ENCODE measurements at regions not wholly inside any gene's neighbourhood (a gene's known extent, or its start where the extent isn't known, plus 50 kb on each side); places are given as distances from the start of the nearest gene placed in this dataset.

DNA sequence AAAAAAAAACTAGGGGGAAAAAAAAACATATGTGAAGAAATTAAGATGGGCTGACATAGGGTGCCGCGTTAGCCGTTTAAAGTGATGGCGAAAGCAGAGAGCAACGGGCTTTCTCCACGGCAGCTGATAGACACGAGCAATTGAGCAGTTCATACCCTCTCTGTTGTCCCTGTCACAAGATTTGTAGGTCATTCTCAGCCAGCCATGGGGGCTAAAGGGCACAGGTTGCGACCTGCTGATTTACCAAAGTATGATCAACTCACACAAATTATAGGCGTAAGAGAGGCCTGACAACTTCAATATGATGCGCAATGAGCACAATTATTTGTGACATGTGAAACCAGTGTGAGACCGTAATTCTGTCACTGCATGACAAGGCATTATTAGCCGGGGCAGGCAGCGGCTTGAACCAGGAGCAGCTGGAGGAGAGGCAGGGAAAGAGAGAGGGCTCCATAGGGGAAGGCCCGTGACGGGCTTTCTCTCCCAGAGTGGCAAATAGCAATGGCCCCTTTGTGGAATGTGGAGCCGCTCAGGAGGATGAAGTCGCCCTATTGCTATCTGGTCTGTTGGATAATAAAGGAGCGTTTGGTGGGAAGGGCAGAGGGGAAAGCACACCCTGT is 195.1 kb upstream of the HABP2 start:
- WGBS (ENCODE audit: insufficient coverage), result 91% methylated on average over 18 of the region's 18 CpGs
- H3K36me3 Mint-ChIP-seq, result no peaks in the 10 kb centered on the region
- intact Hi-C loops (cut with micrococcal nuclease), result no loop called here

DNA sequence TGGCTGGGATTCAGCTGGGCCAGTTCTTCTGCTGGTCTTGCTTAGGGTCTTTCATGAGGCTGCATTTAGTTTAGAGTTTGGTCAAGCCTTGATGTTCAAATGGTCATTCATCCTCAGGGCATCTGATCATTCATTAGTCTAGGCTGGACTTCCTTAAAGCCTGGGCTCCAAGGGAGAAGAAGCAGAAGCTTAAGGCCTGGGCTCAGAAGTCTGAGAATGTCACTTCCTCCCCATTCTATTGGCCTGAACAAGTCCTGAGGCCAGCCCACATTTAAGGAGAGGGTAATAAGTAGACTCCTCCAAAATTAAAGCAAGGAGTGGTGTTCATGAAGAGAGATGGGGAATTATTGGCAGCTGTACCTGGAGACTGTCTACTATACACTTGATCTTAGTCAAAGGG is 193.2 kb upstream of the HABP2 start:
- no peak for ATAC-seq
- no peaks in the 10 kb centered on the region for H3K27me3 ChIP-seq (ENCODE audit: control insufficient read depth, insufficient read depth, low read length)
- peaks cover 6 to 18% of the 10 kb centered on the region in 2 donors for H3K27me3 Mint-ChIP-seq (ENCODE audit: low read depth in 2 of 2)
- H3K27ac ChIP-seq (ENCODE audit: low read length), result no peak overlapping the region
- no peaks in the 10 kb centered on the region for H3K9me3 ChIP-seq (ENCODE audit: control insufficient read depth, insufficient read depth, low read length)
- H3K27ac Mint-ChIP-seq, result no peak overlapping the region
- no peaks in the 10 kb centered on the region for H3K36me3 Mint-ChIP-seq
- no peak overlapping the region for H3K4me3 Mint-ChIP-seq
- no peaks in the 10 kb centered on the region for H3K4me1 ChIP-seq (ENCODE audit: control insufficient read depth, insufficient read depth, low read length)
- DNase-seq, result no peak
- H3K9me3 Mint-ChIP-seq, result no peaks in the 10 kb centered on the region
- intact Hi-C loops (cut with micrococcal nuclease), result no loop called here
- TF ChIP-seq, protein P1, sequence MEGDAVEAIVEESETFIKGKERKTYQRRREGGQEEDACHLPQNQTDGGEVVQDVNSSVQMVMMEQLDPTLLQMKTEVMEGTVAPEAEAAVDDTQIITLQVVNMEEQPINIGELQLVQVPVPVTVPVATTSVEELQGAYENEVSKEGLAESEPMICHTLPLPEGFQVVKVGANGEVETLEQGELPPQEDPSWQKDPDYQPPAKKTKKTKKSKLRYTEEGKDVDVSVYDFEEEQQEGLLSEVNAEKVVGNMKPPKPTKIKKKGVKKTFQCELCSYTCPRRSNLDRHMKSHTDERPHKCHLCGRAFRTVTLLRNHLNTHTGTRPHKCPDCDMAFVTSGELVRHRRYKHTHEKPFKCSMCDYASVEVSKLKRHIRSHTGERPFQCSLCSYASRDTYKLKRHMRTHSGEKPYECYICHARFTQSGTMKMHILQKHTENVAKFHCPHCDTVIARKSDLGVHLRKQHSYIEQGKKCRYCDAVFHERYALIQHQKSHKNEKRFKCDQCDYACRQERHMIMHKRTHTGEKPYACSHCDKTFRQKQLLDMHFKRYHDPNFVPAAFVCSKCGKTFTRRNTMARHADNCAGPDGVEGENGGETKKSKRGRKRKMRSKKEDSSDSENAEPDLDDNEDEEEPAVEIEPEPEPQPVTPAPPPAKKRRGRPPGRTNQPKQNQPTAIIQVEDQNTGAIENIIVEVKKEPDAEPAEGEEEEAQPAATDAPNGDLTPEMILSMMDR (IDR thresholded peaks at IDR 0.05), result no peak
- no peaks in the 10 kb centered on the region for H3K36me3 ChIP-seq (ENCODE audit: control insufficient read depth, insufficient read depth, low read length)
- peaks cover 6 to 7% of the 10 kb centered on the region in 2 donors for H3K4me1 Mint-ChIP-seq
- H3K4me3 ChIP-seq (ENCODE audit: low read length), result no peak overlapping the region

More for the DNA sequence above, 195.1 kb upstream of the HABP2 start:
- H3K9me3 ChIP-seq (ENCODE audit: control insufficient read depth, insufficient read depth, low read length), result no peaks in the 10 kb centered on the region
- Mint-ChIP-seq H3K27me3 (ENCODE audit: low read depth in 2 of 2) (peaks cover 6 to 18% of the 10 kb centered on the region in 2 donors), H3K27ac (no peak overlapping the region), H3K4me3 (no peak overlapping the region), H3K4me1 (peaks cover 6 to 7% of the 10 kb centered on the region in 2 donors), H3K9me3 (no peaks in the 10 kb centered on the region)
- DNase-seq (no peak), ATAC-seq (no peak)
- TF ChIP-seq, protein P1 (IDR thresholded peaks at IDR 0.05), result no peak
- no peaks in the 10 kb centered on the region for H3K36me3 ChIP-seq (ENCODE audit: control insufficient read depth, insufficient read depth, low read length)
- no peak overlapping the region for H3K4me3 ChIP-seq (ENCODE audit: low read length)
- no peaks in the 10 kb centered on the region for H3K27me3 ChIP-seq (ENCODE audit: control insufficient read depth, insufficient read depth, low read length)
- H3K27ac ChIP-seq (ENCODE audit: low read length), result no peak overlapping the region
- no peaks in the 10 kb centered on the region for H3K4me1 ChIP-seq (ENCODE audit: control insufficient read depth, insufficient read depth, low read length)

DNA sequence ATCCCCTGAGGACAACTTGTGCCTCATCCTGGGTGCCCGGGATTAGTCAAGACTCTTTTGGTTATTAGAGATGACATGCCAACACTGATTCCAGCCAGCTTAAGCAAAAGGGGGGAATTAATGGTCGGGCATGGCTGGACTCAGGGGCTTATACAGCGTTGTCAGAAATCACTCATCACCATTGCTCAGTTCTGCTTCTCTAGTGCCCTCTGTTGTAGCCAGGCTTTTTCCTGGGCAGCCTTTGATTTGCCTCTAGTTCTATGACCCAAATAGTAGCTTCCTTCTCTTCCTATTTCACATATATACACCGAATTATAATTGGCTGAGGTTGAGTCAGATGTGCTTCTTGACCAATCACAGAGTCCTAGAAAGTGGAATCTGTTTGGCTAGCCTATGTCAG is 192.0 kb upstream of the HABP2 start:
- DNase-seq (no peak), ATAC-seq (no peak)
- no peaks in the 10 kb centered on the region for H3K9me3 Mint-ChIP-seq
- WGBS (ENCODE audit: insufficient coverage), result 87% methylated on average over 4 of the region's 4 CpGs
- Histone ChIP-seq H3K4me3 (ENCODE audit: low read length) (no peak overlapping the region), H3K36me3 (ENCODE audit: control insufficient read depth, insufficient read depth, low read length) (no peaks in the 10 kb centered on the region), H3K4me1 (ENCODE audit: control insufficient read depth, insufficient read depth, low read length) (no peaks in the 10 kb centered on the region), H3K27me3 (ENCODE audit: control insufficient read depth, insufficient read depth, low read length) (no peaks in the 10 kb centered on the region), H3K9me3 (ENCODE audit: control insufficient read depth, insufficient read depth, low read length) (peaks cover 4% of the 10 kb centered on the region), H3K27ac (ENCODE audit: low read length) (no peak overlapping the region)
- no peak overlapping the region for H3K27ac Mint-ChIP-seq
- H3K4me3 Mint-ChIP-seq, result no peak overlapping the region
- H3K27me3 Mint-ChIP-seq (ENCODE audit: low read depth in 2 of 2), result peaks cover 6 to 9% of the 10 kb centered on the region in 2 donors
- H3K36me3 Mint-ChIP-seq, result no peaks in the 10 kb centered on the region
- TF ChIP-seq, protein P1 (IDR thresholded peaks at IDR 0.05), result no peak
- intact Hi-C loops (cut with micrococcal nuclease), result no loop called here
- H3K4me1 Mint-ChIP-seq, result peaks cover 6 to 7% of the 10 kb centered on the region in 2 donors

DNA sequence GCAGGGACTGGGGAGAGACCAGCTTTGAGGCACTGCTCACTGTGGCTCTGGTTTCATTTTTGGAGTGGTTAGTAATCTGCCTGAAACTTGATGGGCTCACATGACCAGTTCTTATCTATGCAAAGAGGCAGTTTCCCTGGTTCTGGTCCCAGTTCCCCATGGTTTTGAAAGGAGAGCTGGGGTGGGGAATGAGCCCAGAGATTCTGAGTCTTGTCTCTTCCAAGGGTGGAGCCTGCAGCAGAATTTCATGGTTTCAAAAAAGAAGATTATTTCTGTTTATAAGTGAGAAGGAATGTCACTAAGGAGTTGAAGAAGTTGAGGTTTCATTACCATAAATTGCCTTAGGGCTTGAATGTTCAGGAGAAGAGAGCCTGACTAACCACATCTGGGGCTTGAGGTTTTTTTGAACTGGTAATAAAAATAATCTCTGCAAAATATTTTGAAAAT is 190.2 kb upstream of the HABP2 start:
- Mint-ChIP-seq H3K9me3 (no peaks in the 10 kb centered on the region), H3K4me1 (peaks cover 6 to 7% of the 10 kb centered on the region in 2 donors), H3K27me3 (ENCODE audit: low read depth in 2 of 2) (peaks cover 6 to 9% of the 10 kb centered on the region in 2 donors), H3K4me3 (no peak overlapping the region), H3K27ac (no peak overlapping the region), H3K36me3 (no peaks in the 10 kb centered on the region)
- peaks cover 4% of the 10 kb centered on the region for H3K9me3 ChIP-seq (ENCODE audit: control insufficient read depth, insufficient read depth, low read length)
- no peaks in the 10 kb centered on the region for H3K36me3 ChIP-seq (ENCODE audit: control insufficient read depth, insufficient read depth, low read length)
- no peaks in the 10 kb centered on the region for H3K27me3 ChIP-seq (ENCODE audit: control insufficient read depth, insufficient read depth, low read length)
- no peak overlapping the region for H3K4me3 ChIP-seq (ENCODE audit: low read length)
- no peak overlapping the region for H3K27ac ChIP-seq (ENCODE audit: low read length)
- intact Hi-C loops (cut with micrococcal nuclease), result no loop called here
- ATAC-seq, result no peak
- DNase-seq, result no peak
- TF ChIP-seq, protein P1 (IDR thresholded peaks at IDR 0.05), result no peak
- H3K4me1 ChIP-seq (ENCODE audit: control insufficient read depth, insufficient read depth, low read length), result no peaks in the 10 kb centered on the region

All from natural killer cell (primary cell).